ENCODE measurements at regions not wholly inside any gene's neighbourhood (a gene's known extent, or its start where the extent isn't known, plus 50 kb on each side); places are given as distances from the start of the nearest gene placed in this dataset.
"Not testable (repeated sequence)": the region's sequence is repeated elsewhere in the genome, so short reads cannot be mapped to it uniquely, and the experiment has no call there.

GRCh38 chr16:29179401-29180205 is 194.8 kb downstream of the LAT start:
- not testable (repeated sequence) for DNase-seq

GRCh38 chr16:29177888-29178726 is 193.3 kb downstream of the LAT start:
- not testable (repeated sequence) for DNase-seq

- not testable (repeated sequence) for DNase-seq
Measured at GRCh38 chr16:29177203-29177887, 192.5 kb downstream of the LAT start.

GRCh38 chr16:29176822-29177202 is 192.0 kb downstream of the LAT start:
- not testable (repeated sequence) for DNase-seq

- DNase-seq = not testable (repeated sequence)
Measured at GRCh38 chr16:29176154-29176470, 191.3 kb downstream of the LAT start.

GRCh38 chr16:29175411-29176153 is 190.7 kb downstream of the LAT start:
- DNase-seq = not testable (repeated sequence)

GRCh38 chr16:29173371-29174305 is 188.8 kb downstream of the LAT start:
- not testable (repeated sequence) for DNase-seq

- DNase-seq = not testable (repeated sequence)
Measured at GRCh38 chr16:29172098-29172724, 187.4 kb downstream of the LAT start.

GRCh38 chr16:29171296-29171695 is 186.4 kb downstream of the LAT start:
- not testable (repeated sequence) for DNase-seq

- not testable (repeated sequence) for DNase-seq
Measured at GRCh38 chr16:29170393-29171119, 185.7 kb downstream of the LAT start.

- DNase-seq = not testable (repeated sequence)
Measured at GRCh38 chr16:29169295-29169994, 184.6 kb downstream of the LAT start.

GRCh38 chr16:29168515-29169259 is 183.8 kb downstream of the LAT start:
- not testable (repeated sequence) for DNase-seq

- not testable (repeated sequence) for DNase-seq
Measured at GRCh38 chr16:29164442-29165089, 179.7 kb downstream of the LAT start.

- DNase-seq = not testable (repeated sequence)
Measured at GRCh38 chr16:29160171-29160570, 175.3 kb downstream of the LAT start.

- not testable (repeated sequence) for DNase-seq
Measured at GRCh38 chr16:29159603-29160002, 174.8 kb downstream of the LAT start.

- DNase-seq = no peak
Measured at GRCh38 chr16:29158785-29159184, 173.9 kb downstream of the LAT start.

- not testable (repeated sequence) for DNase-seq
Measured at GRCh38 chr16:29158031-29158784, 173.4 kb downstream of the LAT start.

Data from KG1 (cell line).